Keratinocyte (primary cell): ENCODE measurements at regions not wholly inside any gene's neighbourhood (a gene's known extent, or its start where the extent isn't known, plus 50 kb on each side); places are given as distances from the start of the nearest gene placed in this dataset.

Source experiments
- CTCF ChIP-seq, 3 experiments: IDR thresholded peaks in 1 of 3; conservative IDR thresholded peaks in 1 of 3; optimal IDR thresholded peaks in 1 of 3; 2 replicates in 2 of 3; 3 replicates in 1 of 3; pipeline versions ENCODE3 to v1.5.1; 2011; ENCODE audit warnings: low read length in 3 of 3, mild to moderate bottlenecking in 3 of 3, moderate library complexity in 2 of 3, control low read depth in 1 of 3, inconsistent platforms in 1 of 3; ENCODE audit not compliant: insufficient read depth in 2 of 3; ENCODE audit errors: extremely low read depth in 1 of 3
- EZH2 ChIP-seq: IDR thresholded peaks from one replicate; pipeline ENCODE4 v1.6.1; 2012; ENCODE audit warnings: inconsistent platforms, mild to moderate bottlenecking, low read length, moderate library complexity

- no peak for TF ChIP-seq CTCF (optimal IDR thresholded peaks at IDR 0.05 in 1 of 3, IDR thresholded peaks at IDR 0.05 in 1 of 3, conservative IDR thresholded peaks at IDR 0.05 in 1 of 3; ENCODE audit: extremely low read depth in 1 of 3, insufficient read depth in 2 of 3, low read length in 3 of 3)
- no peak for TF ChIP-seq EZH2
These were observed 390.4 kb upstream of the CDH6 start for GRCh38 chr5:30802961-30803705.
